GM12891 (cell line): ENCODE measurements at regions not wholly inside any gene's neighbourhood (a gene's known extent, or its start where the extent isn't known, plus 50 kb on each side); places are given as distances from the start of the nearest gene placed in this dataset.

Source experiments
- DNase-seq: peaks from one replicate; pipeline ENCODE4 v3.0.0; 2011; ENCODE audit warnings: low spot score; ENCODE audit not compliant: insufficient read length
- FAIRE-seq: peaks from 2 replicates; lab custom pipeline; 2011; peaks lifted over from hg19 to GRCh38; lab: Jason Lieb, UNC
- PAX5 ChIP-seq: IDR thresholded peaks from 2 replicates; pipeline ENCODE4 v1.6.1; 2011; ENCODE audit warnings: low read length, moderate library complexity, mild to moderate bottlenecking; ENCODE audit not compliant: insufficient read depth, severe bottlenecking
- POLR2A ChIP-seq: IDR thresholded peaks from 2 replicates; pipeline ENCODE4 v1.6.1; 2011; ENCODE audit warnings: low read depth, low read length, control low read depth
- POLR2AphosphoS5 ChIP-seq: IDR thresholded peaks from 2 replicates; pipeline ENCODE4 v1.6.1; 2011; ENCODE audit warnings: low read depth, low read length, control low read depth
- POU2F2 ChIP-seq: IDR thresholded peaks from 2 replicates; pipeline ENCODE4 v1.6.1; 2011; ENCODE audit warnings: low read depth, mild to moderate bottlenecking, control low read depth, low read length, moderate library complexity
- SPI1 ChIP-seq: IDR thresholded peaks from 2 replicates; pipeline ENCODE4 v1.6.1; 2011; ENCODE audit warnings: low read depth, low read length, control low read depth
- TAF1 ChIP-seq: IDR thresholded peaks from 2 replicates; pipeline ENCODE4 v1.6.1; 2011; ENCODE audit warnings: low read depth, low read length, control low read depth

GRCh38 chr2:118706371-118706770 is 141.1 kb downstream of the EN1 start:
- FAIRE-seq (no peak), DNase-seq (no peak)
- TF ChIP-seq SPI1 (no peak), POU2F2 (no peak), POLR2AphosphoS5 (no peak), PAX5 (no peak)

- TF ChIP-seq POLR2AphosphoS5 (no peak), POLR2A (no peak), POU2F2 (no peak), SPI1 (no peak), TAF1 (no peak), PAX5 (no peak)
- no peak for DNase-seq
- FAIRE-seq = no peak
These were observed 142.4 kb downstream of the EN1 start for GRCh38 chr2:118705032-118705431.

GRCh38 chr2:118699447-118700175 is 147.8 kb downstream of the EN1 start:
- no peak for FAIRE-seq
- DNase-seq = no peak
- TF ChIP-seq TAF1 = no peak
- TF ChIP-seq POLR2A = no peak
- TF ChIP-seq POU2F2 = no peak
- no peak for TF ChIP-seq PAX5
- TF ChIP-seq POLR2AphosphoS5 = no peak
- no peak for TF ChIP-seq SPI1

GRCh38 chr2:118698564-118698963 is 148.9 kb downstream of the EN1 start:
- TF ChIP-seq POLR2AphosphoS5 = no peak
- no peak for TF ChIP-seq TAF1
- no peak for TF ChIP-seq POU2F2
- no peak for TF ChIP-seq SPI1
- TF ChIP-seq POLR2A = no peak
- TF ChIP-seq PAX5 = no peak
- no peak for DNase-seq
- no peak for FAIRE-seq

- DNase-seq (no peak), FAIRE-seq (no peak)
- no peak for TF ChIP-seq POLR2A
- TF ChIP-seq POLR2AphosphoS5 = no peak
- TF ChIP-seq POU2F2 = no peak
- TF ChIP-seq TAF1 = no peak
- no peak for TF ChIP-seq PAX5
- no peak for TF ChIP-seq SPI1
These were observed 149.7 kb downstream of the EN1 start for GRCh38 chr2:118697781-118698180.

GRCh38 chr2:118696786-118697465 is 150.5 kb downstream of the EN1 start:
- no peak for FAIRE-seq
- DNase-seq = no peak
- TF ChIP-seq SPI1 (no peak), TAF1 (no peak), POLR2A (no peak), PAX5 (no peak), POU2F2 (no peak), POLR2AphosphoS5 (no peak)

GRCh38 chr2:118693287-118693822 is 154.1 kb downstream of the EN1 start:
- FAIRE-seq (no peak), DNase-seq (no peak)
- TF ChIP-seq POLR2AphosphoS5 = no peak
- TF ChIP-seq SPI1 = no peak
- no peak for TF ChIP-seq PAX5
- TF ChIP-seq POLR2A = no peak
- TF ChIP-seq TAF1 = no peak

- FAIRE-seq (no peak), DNase-seq (no peak)
- TF ChIP-seq PAX5 (no peak), SPI1 (no peak), POU2F2 (no peak), POLR2A (no peak), POLR2AphosphoS5 (no peak), TAF1 (no peak)
These were observed 157.6 kb downstream of the EN1 start for GRCh38 chr2:118689874-118690273.

- FAIRE-seq = no peak
- no peak for DNase-seq
- TF ChIP-seq POLR2AphosphoS5 (no peak), PAX5 (no peak), TAF1 (no peak), POU2F2 (no peak), SPI1 (no peak), POLR2A (no peak)
These were observed 158.0 kb downstream of the EN1 start for GRCh38 chr2:118689456-118689855.
